CD4-positive, alpha-beta memory T cell (primary cell): ENCODE measurements at regions not wholly inside any gene's neighbourhood (a gene's known extent, or its start where the extent isn't known, plus 50 kb on each side); places are given as distances from the start of the nearest gene placed in this dataset.

Experiments
- CTCF ChIA-PET: fragments of 350-600 bp; sonication (Branson Sonifier 250); formaldehyde crosslinking; loops from one replicate; lab custom pipeline; 2021; ENCODE audit warnings: inconsistent platforms; ENCODE audit not compliant: partially characterized antibody; lab: Charles Lee
- POLR2A ChIA-PET: fragments of 350-600 bp; sonication (Branson Sonifier 250); formaldehyde crosslinking; loops from one replicate; lab custom pipeline; 2021; ENCODE audit not compliant: partially characterized antibody; lab: Charles Lee
- DNase-seq, 5 donors: peaks; one replicate each; pipeline versions ENCODE4 v3.0.0 to v3.0.0-alpha.2; 2020 to 2022; ENCODE audit warnings: mixed read lengths in 1 of 5
- H3K27ac ChIP-seq: one replicate; pipeline ENCODE4 v1.7.0; 2013; ENCODE audit warnings: low read depth, low read length
- H3K27me3 ChIP-seq: 2 replicates; pipeline ENCODE4 v1.7.0; 2013; ENCODE audit warnings: mild to moderate bottlenecking, low read length, moderate library complexity; ENCODE audit not compliant: insufficient read depth
- H3K36me3 ChIP-seq: 2 replicates; pipeline ENCODE4 v1.7.0; 2013; ENCODE audit warnings: mild to moderate bottlenecking, low read length, moderate library complexity; ENCODE audit not compliant: insufficient read depth
- H3K4me1 ChIP-seq: 2 replicates; pipeline ENCODE4 v1.7.0; 2013; ENCODE audit warnings: mild to moderate bottlenecking, low read length, moderate library complexity; ENCODE audit not compliant: insufficient read depth
- H3K4me3 ChIP-seq, 2 donors: one replicate each; pipeline ENCODE4 v1.7.0; 2013; ENCODE audit warnings: low read length in 2 of 2, mild to moderate bottlenecking in 1 of 2
- H3K9me3 ChIP-seq, 2 donors: one replicate each; pipeline ENCODE4 v1.7.0; 2013; ENCODE audit warnings: low read length in 2 of 2, control low read depth in 1 of 2; ENCODE audit not compliant: control insufficient read depth in 1 of 2
- H3K27ac Mint-ChIP-seq, 7 donors: one replicate each; pipeline ENCODE4 v1.8.0; 2020 to 2021; ENCODE audit warnings: mixed read lengths in 7 of 7, mild to moderate bottlenecking in 6 of 7, inconsistent platforms in 3 of 7, moderate library complexity in 3 of 7
- H3K27me3 Mint-ChIP-seq, 2 donors: one replicate each; pipeline ENCODE4 v1.8.0; 2020 to 2021; ENCODE audit warnings: mixed read lengths in 2 of 2
- H3K36me3 Mint-ChIP-seq, 2 donors: one replicate each; pipeline ENCODE4 v1.8.0; 2020 to 2021; ENCODE audit warnings: mixed read lengths in 2 of 2, inconsistent platforms in 1 of 2, mild to moderate bottlenecking in 1 of 2
- H3K4me1 Mint-ChIP-seq, 4 donors: one replicate each; pipeline ENCODE4 v1.8.0; 2020 to 2021; ENCODE audit warnings: mixed read lengths in 4 of 4, mild to moderate bottlenecking in 1 of 4
- H3K4me3 Mint-ChIP-seq, 8 donors: one replicate each; pipeline ENCODE4 v1.8.0; 2020 to 2021; ENCODE audit warnings: mixed read lengths in 8 of 8, mild to moderate bottlenecking in 7 of 8, moderate library complexity in 6 of 8, inconsistent platforms in 3 of 8
- H3K9me3 Mint-ChIP-seq, 8 donors: one replicate each; pipeline ENCODE4 v1.8.0; 2020 to 2021; ENCODE audit warnings: mixed read lengths in 8 of 8, mild to moderate bottlenecking in 5 of 8, inconsistent platforms in 3 of 8, moderate library complexity in 1 of 8
- intact Hi-C: fragments of 100-400 bp; cut with micrococcal nuclease; formaldehyde crosslinking; loops from one replicate; pipeline ENCODE4 v1.15.1; 2023

DNA sequence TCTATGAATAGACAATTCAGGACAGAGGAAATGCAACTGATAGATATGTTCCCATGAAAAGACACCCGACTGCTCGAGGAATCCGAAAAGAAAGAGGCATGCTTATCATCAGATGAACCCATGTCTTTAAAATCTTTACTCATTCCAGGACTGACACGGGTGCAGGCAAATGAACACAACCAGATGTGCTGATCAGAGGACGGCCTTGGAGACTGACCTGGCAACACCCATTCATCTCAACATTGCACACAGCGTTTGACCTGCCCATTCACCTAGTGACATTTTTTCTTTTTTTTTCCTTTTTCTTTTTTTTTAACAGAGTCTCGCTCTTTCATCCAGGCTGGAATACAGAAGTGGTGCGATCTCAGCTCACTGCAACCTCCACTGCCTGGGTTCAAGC, 377.5 kb downstream of the EIPR1 start:
- no peaks in the 10 kb centered on the region for H3K36me3 ChIP-seq
- H3K4me3 ChIP-seq: no peak overlapping the region
- H3K27ac ChIP-seq: no peak overlapping the region
- Mint-ChIP-seq H3K4me1 (peaks cover 0 to 4% (median under 1%) of the 10 kb centered on the region in 4 donors), H3K9me3 (no peaks in the 10 kb centered on the region), H3K27ac (no peak overlapping the region), H3K27me3 (peaks cover 3 to 4% of the 10 kb centered on the region in 2 donors), H3K36me3 (no peaks in the 10 kb centered on the region), H3K4me3 (no peak overlapping the region)
- CTCF ChIA-PET: no interaction called here
- no peak for DNase-seq
- H3K9me3 ChIP-seq: no peaks in the 10 kb centered on the region
- POLR2A ChIA-PET: no interaction called here
- intact Hi-C loops: loop anchor here (2.0 kb wide), 1 partner anchor 303 kb away; no protein-coding TSS in a partner anchor
- no peaks in the 10 kb centered on the region for H3K4me1 ChIP-seq
- no peaks in the 10 kb centered on the region for H3K27me3 ChIP-seq

DNA sequence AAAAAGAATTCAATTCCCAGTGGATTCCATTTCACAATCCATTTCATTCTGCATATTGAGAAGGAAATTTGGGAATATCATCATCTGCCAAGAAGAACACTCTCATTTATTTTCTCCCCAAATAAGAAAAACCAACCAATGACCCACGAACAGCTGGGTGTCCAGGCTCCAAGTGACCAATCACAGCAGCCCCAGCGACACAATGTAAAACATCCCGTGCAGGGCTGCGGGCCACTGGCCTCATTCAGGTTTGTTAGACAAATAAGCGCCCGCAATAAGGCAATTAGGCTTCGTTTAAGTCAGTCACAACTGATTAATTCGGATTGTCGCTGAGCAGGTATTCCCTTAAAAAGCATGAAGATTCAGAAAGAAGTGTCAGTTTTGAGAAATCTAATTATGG, 378.6 kb downstream of the EIPR1 start:
- Mint-ChIP-seq H3K36me3 (no peaks in the 10 kb centered on the region), H3K27ac (no peak overlapping the region), H3K4me3 (no peak overlapping the region), H3K9me3 (no peaks in the 10 kb centered on the region), H3K27me3 (peaks cover 0 to 2% of the 10 kb centered on the region in 2 donors), H3K4me1 (peaks cover 0 to 4% (median under 1%) of the 10 kb centered on the region in 4 donors)
- no peak for DNase-seq
- ChIA-PET CTCF (no interaction called here), POLR2A (no interaction called here)
- no peak overlapping the region for H3K27ac ChIP-seq
- no peaks in the 10 kb centered on the region for H3K9me3 ChIP-seq
- H3K36me3 ChIP-seq: no peaks in the 10 kb centered on the region
- intact Hi-C loops: no loop called here
- no peaks in the 10 kb centered on the region for H3K4me1 ChIP-seq
- H3K4me3 ChIP-seq: no peak overlapping the region
- no peaks in the 10 kb centered on the region for H3K27me3 ChIP-seq

GRCh38 chr2:2993172-2993692, 384.4 kb downstream of the EIPR1 start:
- H3K36me3 Mint-ChIP-seq: no peaks in the 10 kb centered on the region
- H3K27ac Mint-ChIP-seq: no peak overlapping the region
- Histone ChIP-seq H3K27me3 (no peaks in the 10 kb centered on the region), H3K4me1 (no peaks in the 10 kb centered on the region), H3K36me3 (no peaks in the 10 kb centered on the region), H3K27ac (no peak overlapping the region), H3K4me3 (no peak overlapping the region), H3K9me3 (no peaks in the 10 kb centered on the region)
- no peak for DNase-seq
- H3K4me3 Mint-ChIP-seq: no peak overlapping the region
- peaks cover 4 to 7% of the 10 kb centered on the region in 2 donors for H3K27me3 Mint-ChIP-seq
- intact Hi-C loops: no loop called here
- ChIA-PET CTCF (no interaction called here), POLR2A (no interaction called here)
- H3K4me1 Mint-ChIP-seq: no peaks in the 10 kb centered on the region
- H3K9me3 Mint-ChIP-seq: peaks cover 0 to 21% (median 12%) of the 10 kb centered on the region in 8 donors

- DNase-seq: no peak
- Mint-ChIP-seq H3K27ac (no peak overlapping the region), H3K4me1 (no peaks in the 10 kb centered on the region), H3K27me3 (peaks cover 4 to 7% of the 10 kb centered on the region in 2 donors), H3K4me3 (no peak overlapping the region), H3K9me3 (peaks cover 0 to 24% (median 13%) of the 10 kb centered on the region in 8 donors), H3K36me3 (no peaks in the 10 kb centered on the region)
- no peak overlapping the region for H3K4me3 ChIP-seq
- no peak overlapping the region for H3K27ac ChIP-seq
- H3K27me3 ChIP-seq: no peaks in the 10 kb centered on the region
- CTCF ChIA-PET: no interaction called here
- no peaks in the 10 kb centered on the region for H3K9me3 ChIP-seq
- POLR2A ChIA-PET: no interaction called here
- no peaks in the 10 kb centered on the region for H3K4me1 ChIP-seq
- no peaks in the 10 kb centered on the region for H3K36me3 ChIP-seq
- intact Hi-C loops: no loop called here
Observed at GRCh38 chr2:2992634-2993033, 385.0 kb downstream of the EIPR1 start.

DNA sequence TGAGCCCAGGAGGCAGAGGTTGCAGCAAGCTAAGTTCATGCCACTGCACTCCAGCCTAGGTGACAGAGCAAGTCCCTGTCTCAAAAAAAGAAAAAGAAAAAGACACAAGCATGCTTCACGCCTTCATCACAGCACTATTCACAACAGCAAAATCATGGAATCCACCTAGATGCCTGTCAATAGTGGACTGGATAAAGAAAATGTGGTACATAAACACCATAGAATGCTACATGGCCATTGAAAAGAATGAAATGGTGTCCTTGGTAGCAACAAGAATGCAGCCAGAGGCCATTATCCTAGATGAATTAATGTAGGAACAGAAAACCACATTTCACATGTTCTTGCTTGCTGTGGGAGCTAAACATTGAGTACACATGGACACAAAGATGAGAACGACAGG, 392.6 kb downstream of the EIPR1 start:
- Histone ChIP-seq H3K9me3 (no peaks in the 10 kb centered on the region), H3K4me3 (no peak overlapping the region), H3K27me3 (no peaks in the 10 kb centered on the region), H3K36me3 (no peaks in the 10 kb centered on the region), H3K4me1 (no peaks in the 10 kb centered on the region), H3K27ac (no peak overlapping the region)
- no peak for DNase-seq
- POLR2A ChIA-PET: no interaction called here
- CTCF ChIA-PET: no interaction called here
- Mint-ChIP-seq H3K4me3 (no peak overlapping the region), H3K4me1 (no peaks in the 10 kb centered on the region), H3K36me3 (no peaks in the 10 kb centered on the region), H3K9me3 (peaks cover 0 to 21% (median 15%) of the 10 kb centered on the region in 8 donors), H3K27ac (no peak overlapping the region), H3K27me3 (peaks cover 0 to under 1% of the 10 kb centered on the region in 2 donors)
- intact Hi-C loops: no loop called here

- Mint-ChIP-seq H3K4me1 (no peaks in the 10 kb centered on the region), H3K27ac (no peak overlapping the region), H3K4me3 (no peak overlapping the region), H3K9me3 (peaks cover 0 to 10% (median 4%) of the 10 kb centered on the region in 8 donors), H3K36me3 (no peaks in the 10 kb centered on the region), H3K27me3 (peaks cover 0 to 1% of the 10 kb centered on the region in 2 donors)
- Histone ChIP-seq H3K9me3 (no peaks in the 10 kb centered on the region), H3K4me3 (no peak overlapping the region), H3K4me1 (no peaks in the 10 kb centered on the region), H3K27me3 (no peaks in the 10 kb centered on the region), H3K36me3 (no peaks in the 10 kb centered on the region), H3K27ac (no peak overlapping the region)
- CTCF ChIA-PET: no interaction called here
- intact Hi-C loops: no loop called here
- DNase-seq: no peak
- POLR2A ChIA-PET: no interaction called here
Observed at GRCh38 chr2:2981000-2981399, 396.6 kb downstream of the EIPR1 start.

- Mint-ChIP-seq H3K4me3 (no peak overlapping the region), H3K27me3 (peaks cover 4 to 7% of the 10 kb centered on the region in 2 donors), H3K27ac (no peak overlapping the region), H3K4me1 (no peaks in the 10 kb centered on the region), H3K36me3 (peaks cover 0 to 4% of the 10 kb centered on the region in 2 donors), H3K9me3 (peaks cover 0 to 16% (median 3%) of the 10 kb centered on the region in 8 donors)
- H3K4me1 ChIP-seq: no peaks in the 10 kb centered on the region
- peaks cover 0 to 4% of the 10 kb centered on the region in 2 donors for H3K9me3 ChIP-seq
- no peak for DNase-seq
- no peaks in the 10 kb centered on the region for H3K27me3 ChIP-seq
- ChIA-PET POLR2A (no interaction called here), CTCF (no interaction called here)
- no peaks in the 10 kb centered on the region for H3K36me3 ChIP-seq
- H3K4me3 ChIP-seq: no peak overlapping the region
- intact Hi-C loops: no loop called here
- no peak overlapping the region for H3K27ac ChIP-seq
Observed at GRCh38 chr2:2974982-2975381, 402.6 kb downstream of the EIPR1 start.
